ENCODE measurements at regions not wholly inside any gene's neighbourhood (a gene's known extent, or its start where the extent isn't known, plus 50 kb on each side); places are given as distances from the start of the nearest gene placed in this dataset.

GRCh38 chr16:54437921-54438320, 151.3 kb upstream of the IRX3 start:
- no peak for TF ChIP-seq POLR2A (IDR thresholded peaks at IDR 0.05)
- no peak for TF ChIP-seq CTCF (IDR thresholded peaks at IDR 0.05)

All from suprapubic skin (tissue), 3 donors.